ENCODE measurements at regions not wholly inside any gene's neighbourhood (a gene's known extent, or its start where the extent isn't known, plus 50 kb on each side); places are given as distances from the start of the nearest gene placed in this dataset.

- H3K36me3 Mint-ChIP-seq (ENCODE audit: low read depth): no peaks in the 10 kb centered on the region
- H3K27ac Mint-ChIP-seq (ENCODE audit: unreplicated experiment): no peak overlapping the region
- H3K27me3 Mint-ChIP-seq (ENCODE audit: low read depth): no peaks in the 10 kb centered on the region
- H3K4me3 Mint-ChIP-seq: no peak overlapping the region
- DNase-seq (ENCODE audit: low read depth, low spot score): no peak
- no peaks in the 10 kb centered on the region for H3K9me3 Mint-ChIP-seq
- no peak for TF ChIP-seq CTCF (conservative IDR thresholded peaks at IDR 0.05)
- H3K4me1 Mint-ChIP-seq: no peaks in the 10 kb centered on the region
These were observed 111.5 kb upstream of the PRICKLE1 start for GRCh38 chr12:42701084-42701483.

- no peaks in the 10 kb centered on the region for H3K4me1 Mint-ChIP-seq
- no peaks in the 10 kb centered on the region for H3K27me3 Mint-ChIP-seq (ENCODE audit: low read depth)
- no peak overlapping the region for H3K4me3 Mint-ChIP-seq
- H3K36me3 Mint-ChIP-seq (ENCODE audit: low read depth): no peaks in the 10 kb centered on the region
- H3K9me3 Mint-ChIP-seq: peaks cover 3% of the 10 kb centered on the region
- no peak for DNase-seq (ENCODE audit: low read depth, low spot score)
- TF ChIP-seq CTCF (conservative IDR thresholded peaks at IDR 0.05): no peak
- no peak overlapping the region for H3K27ac Mint-ChIP-seq (ENCODE audit: unreplicated experiment)
These were observed 108.7 kb upstream of the PRICKLE1 start for GRCh38 chr12:42698213-42698612.

GRCh38 chr12:42696406-42697149, 107.0 kb upstream of the PRICKLE1 start:
- Mint-ChIP-seq H3K27ac (ENCODE audit: unreplicated experiment) (no peak overlapping the region), H3K27me3 (ENCODE audit: low read depth) (no peaks in the 10 kb centered on the region), H3K36me3 (ENCODE audit: low read depth) (no peaks in the 10 kb centered on the region), H3K4me1 (no peaks in the 10 kb centered on the region), H3K9me3 (peaks cover 3% of the 10 kb centered on the region), H3K4me3 (no peak overlapping the region)
- no peak for DNase-seq (ENCODE audit: low read depth, low spot score)
- TF ChIP-seq CTCF (conservative IDR thresholded peaks at IDR 0.05): no peak

GRCh38 chr12:42695490-42695995, 106.0 kb upstream of the PRICKLE1 start:
- H3K36me3 Mint-ChIP-seq (ENCODE audit: low read depth): no peaks in the 10 kb centered on the region
- no peak overlapping the region for H3K4me3 Mint-ChIP-seq
- no peak for DNase-seq (ENCODE audit: low read depth, low spot score)
- no peak for TF ChIP-seq CTCF (conservative IDR thresholded peaks at IDR 0.05)
- no peaks in the 10 kb centered on the region for H3K4me1 Mint-ChIP-seq
- no peaks in the 10 kb centered on the region for H3K27me3 Mint-ChIP-seq (ENCODE audit: low read depth)
- H3K27ac Mint-ChIP-seq (ENCODE audit: unreplicated experiment): no peak overlapping the region
- H3K9me3 Mint-ChIP-seq: peaks cover 3% of the 10 kb centered on the region

GRCh38 chr12:42692749-42693148, 103.2 kb upstream of the PRICKLE1 start:
- Mint-ChIP-seq H3K36me3 (ENCODE audit: low read depth) (peaks cover 3% of the 10 kb centered on the region), H3K4me3 (no peak overlapping the region), H3K9me3 (peaks cover 9% of the 10 kb centered on the region), H3K27me3 (ENCODE audit: low read depth) (no peaks in the 10 kb centered on the region), H3K4me1 (peaks cover 12% of the 10 kb centered on the region), H3K27ac (ENCODE audit: unreplicated experiment) (no peak overlapping the region)
- no peak for TF ChIP-seq CTCF (conservative IDR thresholded peaks at IDR 0.05)
- DNase-seq (ENCODE audit: low read depth, low spot score): no peak
